Breast epithelium (tissue), 3 donors: ENCODE measurements at regions not wholly inside any gene's neighbourhood (a gene's known extent, or its start where the extent isn't known, plus 50 kb on each side); places are given as distances from the start of the nearest gene placed in this dataset.

Experiments
- POLR2A ChIP-seq: fragments of 450-650 bp; IDR thresholded peaks from one replicate; pipeline ENCODE4 v1.6.1; 2016; ENCODE audit warnings: antibody characterized with exemption, mild to moderate bottlenecking, moderate library complexity
- POLR2AphosphoS5 ChIP-seq, 3 donors: sonication (generic); formaldehyde crosslinking; IDR thresholded peaks; one replicate each; pipeline ENCODE4 v1.6.1; 2017; ENCODE audit warnings: antibody characterized with exemption in 3 of 3
- TF ChIP-seq, protein P1 (sequence below), 3 donors: fragments of 450-650 bp; IDR thresholded peaks; one replicate each; pipeline ENCODE4 v1.5.1; 2016 to 2017; ENCODE audit warnings: antibody characterized with exemption in 3 of 3, mild to moderate bottlenecking in 3 of 3, moderate library complexity in 3 of 3

DNA sequence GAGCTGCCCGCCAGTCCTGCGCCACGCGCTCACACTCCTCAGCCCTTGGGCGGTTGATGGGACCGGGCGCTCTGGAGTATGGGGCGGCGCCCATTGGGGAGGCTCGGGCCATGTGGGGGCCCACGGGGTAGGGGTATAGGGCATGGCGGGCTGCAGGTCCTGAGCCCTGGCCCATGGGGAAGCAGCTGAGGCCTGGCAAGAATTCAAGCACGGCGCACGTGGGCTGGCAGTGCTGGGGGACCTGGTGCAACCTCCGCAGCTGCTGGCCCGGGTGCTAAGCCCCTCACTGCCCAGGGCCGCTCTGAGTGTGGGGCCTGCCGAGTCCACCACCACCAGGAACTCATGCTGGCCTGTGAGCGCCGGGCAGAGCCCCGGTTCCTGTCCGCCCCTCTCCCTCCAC, 229.6 kb upstream of the ZNF608 start:
- TF ChIP-seq, protein P1, sequence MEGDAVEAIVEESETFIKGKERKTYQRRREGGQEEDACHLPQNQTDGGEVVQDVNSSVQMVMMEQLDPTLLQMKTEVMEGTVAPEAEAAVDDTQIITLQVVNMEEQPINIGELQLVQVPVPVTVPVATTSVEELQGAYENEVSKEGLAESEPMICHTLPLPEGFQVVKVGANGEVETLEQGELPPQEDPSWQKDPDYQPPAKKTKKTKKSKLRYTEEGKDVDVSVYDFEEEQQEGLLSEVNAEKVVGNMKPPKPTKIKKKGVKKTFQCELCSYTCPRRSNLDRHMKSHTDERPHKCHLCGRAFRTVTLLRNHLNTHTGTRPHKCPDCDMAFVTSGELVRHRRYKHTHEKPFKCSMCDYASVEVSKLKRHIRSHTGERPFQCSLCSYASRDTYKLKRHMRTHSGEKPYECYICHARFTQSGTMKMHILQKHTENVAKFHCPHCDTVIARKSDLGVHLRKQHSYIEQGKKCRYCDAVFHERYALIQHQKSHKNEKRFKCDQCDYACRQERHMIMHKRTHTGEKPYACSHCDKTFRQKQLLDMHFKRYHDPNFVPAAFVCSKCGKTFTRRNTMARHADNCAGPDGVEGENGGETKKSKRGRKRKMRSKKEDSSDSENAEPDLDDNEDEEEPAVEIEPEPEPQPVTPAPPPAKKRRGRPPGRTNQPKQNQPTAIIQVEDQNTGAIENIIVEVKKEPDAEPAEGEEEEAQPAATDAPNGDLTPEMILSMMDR (IDR thresholded peaks at IDR 0.05): no peak
- no peak for TF ChIP-seq POLR2A
- TF ChIP-seq POLR2AphosphoS5 (IDR thresholded peaks at IDR 0.05): no peak
